ENCODE measurements at regions not wholly inside any gene's neighbourhood (a gene's known extent, or its start where the extent isn't known, plus 50 kb on each side); places are given as distances from the start of the nearest gene placed in this dataset.

- Mint-ChIP-seq H3K36me3 (peaks cover 0 to 6% of the 10 kb centered on the region in 2 donors), H3K9me3 (peaks cover 0 to 15% of the 10 kb centered on the region in 2 donors), H3K27ac (no peak overlapping the region)
- DNase-seq (ENCODE audit: low spot score in 2 of 2) (peak in 1 of 2 donors; percentile 50), ATAC-seq (peak; percentile 60 to 69)
These were observed 263.5 kb upstream of the CFAP20DC start for GRCh38 chr3:59313365-59313764.

GRCh38 chr3:59311231-59311630, 261.4 kb upstream of the CFAP20DC start:
- H3K36me3 Mint-ChIP-seq: peaks cover 0 to 6% of the 10 kb centered on the region in 2 donors
- peaks cover 0 to 15% of the 10 kb centered on the region in 2 donors for H3K9me3 Mint-ChIP-seq
- no peak for ATAC-seq
- DNase-seq (ENCODE audit: low spot score in 2 of 2): no peak
- no peak overlapping the region for H3K27ac Mint-ChIP-seq

- H3K9me3 Mint-ChIP-seq: peaks cover 0 to 14% of the 10 kb centered on the region in 2 donors
- H3K27ac Mint-ChIP-seq: no peak overlapping the region
- H3K36me3 Mint-ChIP-seq: peaks cover 0 to 6% of the 10 kb centered on the region in 2 donors
- DNase-seq (ENCODE audit: low spot score in 2 of 2): no peak
- no peak for ATAC-seq
These were observed 260.9 kb upstream of the CFAP20DC start for GRCh38 chr3:59310736-59311135.

GRCh38 chr3:59308684-59309083, 258.9 kb upstream of the CFAP20DC start:
- no peak for DNase-seq (ENCODE audit: low spot score in 2 of 2)
- ATAC-seq: no peak
- no peak overlapping the region for H3K27ac Mint-ChIP-seq
- H3K9me3 Mint-ChIP-seq: no peaks in the 10 kb centered on the region
- H3K36me3 Mint-ChIP-seq: no peaks in the 10 kb centered on the region

GRCh38 chr3:59308001-59308400, 258.2 kb upstream of the CFAP20DC start:
- H3K9me3 Mint-ChIP-seq: no peaks in the 10 kb centered on the region
- ATAC-seq (no peak), DNase-seq (ENCODE audit: low spot score in 2 of 2) (no peak)
- H3K36me3 Mint-ChIP-seq: no peaks in the 10 kb centered on the region
- no peak overlapping the region for H3K27ac Mint-ChIP-seq

- no peak for ATAC-seq
- Mint-ChIP-seq H3K27ac (no peak overlapping the region), H3K36me3 (no peaks in the 10 kb centered on the region), H3K9me3 (no peaks in the 10 kb centered on the region)
- DNase-seq (ENCODE audit: low spot score in 2 of 2): no peak
These were observed 256.6 kb upstream of the CFAP20DC start for GRCh38 chr3:59306436-59306835.

GRCh38 chr3:59304296-59304695, 254.5 kb upstream of the CFAP20DC start:
- Mint-ChIP-seq H3K9me3 (peaks cover 8 to 9% of the 10 kb centered on the region in 2 donors), H3K27ac (no peak overlapping the region), H3K36me3 (peaks cover 6% of the 10 kb centered on the region in 2 donors)
- DNase-seq (ENCODE audit: low spot score in 2 of 2) (no peak), ATAC-seq (no peak)

GRCh38 chr3:59303452-59303851, 253.6 kb upstream of the CFAP20DC start:
- DNase-seq (ENCODE audit: low spot score in 2 of 2) (no peak), ATAC-seq (no peak)
- H3K9me3 Mint-ChIP-seq: peaks cover 8 to 16% of the 10 kb centered on the region in 2 donors
- no peak overlapping the region for H3K27ac Mint-ChIP-seq
- H3K36me3 Mint-ChIP-seq: peaks cover 6% of the 10 kb centered on the region in 2 donors

- ATAC-seq (no peak), DNase-seq (ENCODE audit: low spot score in 2 of 2) (no peak)
- H3K36me3 Mint-ChIP-seq: peaks cover 6 to 7% of the 10 kb centered on the region in 2 donors
- peaks cover 8 to 18% of the 10 kb centered on the region in 2 donors for H3K9me3 Mint-ChIP-seq
- H3K27ac Mint-ChIP-seq: no peak overlapping the region
These were observed 252.6 kb upstream of the CFAP20DC start for GRCh38 chr3:59302442-59302841.

- DNase-seq (ENCODE audit: low spot score in 2 of 2) (no peak), ATAC-seq (no peak)
- Mint-ChIP-seq H3K27ac (no peak overlapping the region), H3K9me3 (peaks cover 13 to 28% of the 10 kb centered on the region in 2 donors), H3K36me3 (peaks cover 16 to 19% of the 10 kb centered on the region in 2 donors)
These were observed 250.9 kb upstream of the CFAP20DC start for GRCh38 chr3:59300733-59301132.

GRCh38 chr3:59299561-59299960, 249.7 kb upstream of the CFAP20DC start:
- Mint-ChIP-seq H3K27ac (no peak overlapping the region), H3K9me3 (peaks cover 13 to 33% of the 10 kb centered on the region in 2 donors), H3K36me3 (peaks cover 19 to 21% of the 10 kb centered on the region in 2 donors)
- DNase-seq (ENCODE audit: low spot score in 2 of 2) (no peak), ATAC-seq (no peak)

- DNase-seq (ENCODE audit: low spot score in 2 of 2) (no peak), ATAC-seq (no peak)
- Mint-ChIP-seq H3K36me3 (peaks cover 18 to 20% of the 10 kb centered on the region in 2 donors), H3K9me3 (peaks cover 16 to 30% of the 10 kb centered on the region in 2 donors), H3K27ac (no peak overlapping the region)
These were observed 240.5 kb upstream of the CFAP20DC start for GRCh38 chr3:59290358-59290757.

GRCh38 chr3:59289831-59290230, 240.0 kb upstream of the CFAP20DC start:
- ATAC-seq (no peak), DNase-seq (ENCODE audit: low spot score in 2 of 2) (no peak)
- H3K27ac Mint-ChIP-seq: no peak overlapping the region
- peaks cover 17 to 18% of the 10 kb centered on the region in 2 donors for H3K36me3 Mint-ChIP-seq
- H3K9me3 Mint-ChIP-seq: peaks cover 16 to 27% of the 10 kb centered on the region in 2 donors

- ATAC-seq (no peak), DNase-seq (ENCODE audit: low spot score in 2 of 2) (no peak)
- peaks cover 12 to 23% of the 10 kb centered on the region in 2 donors for H3K9me3 Mint-ChIP-seq
- H3K36me3 Mint-ChIP-seq: peaks cover 12 to 13% of the 10 kb centered on the region in 2 donors
- no peak overlapping the region for H3K27ac Mint-ChIP-seq
These were observed 239.1 kb upstream of the CFAP20DC start for GRCh38 chr3:59288951-59289350.

- Mint-ChIP-seq H3K27ac (peak overlapping the region; percentile 12 to 94), H3K9me3 (peaks cover 2 to 6% of the 10 kb centered on the region in 2 donors), H3K36me3 (no peaks in the 10 kb centered on the region)
- ATAC-seq (peak; percentile 95 to 97), DNase-seq (ENCODE audit: low spot score in 2 of 2) (peak in 1 of 2 donors; percentile 38)
These were observed 237.1 kb upstream of the CFAP20DC start for GRCh38 chr3:59286791-59287531.

- ATAC-seq: no peak
- peaks cover 2% of the 10 kb centered on the region in 2 donors for H3K9me3 Mint-ChIP-seq
- no peaks in the 10 kb centered on the region for H3K36me3 Mint-ChIP-seq
- no peak for DNase-seq (ENCODE audit: low spot score in 2 of 2)
- no peak overlapping the region for H3K27ac Mint-ChIP-seq
These were observed 235.7 kb upstream of the CFAP20DC start for GRCh38 chr3:59285560-59285959.

- H3K36me3 Mint-ChIP-seq: no peaks in the 10 kb centered on the region
These were observed 235.1 kb upstream of the CFAP20DC start for GRCh38 chr3:59284926-59285325.

GRCh38 chr3:59280113-59280512, 230.3 kb upstream of the CFAP20DC start:
- H3K9me3 Mint-ChIP-seq: no peaks in the 10 kb centered on the region

More at GRCh38 chr3:59284926-59285325, 235.1 kb upstream of the CFAP20DC start:
- H3K27ac Mint-ChIP-seq: no peak overlapping the region
- no peak for DNase-seq (ENCODE audit: low spot score in 2 of 2)
- no peak for ATAC-seq
- H3K9me3 Mint-ChIP-seq: peaks cover 0 to under 1% of the 10 kb centered on the region in 2 donors

More at GRCh38 chr3:59280113-59280512, 230.3 kb upstream of the CFAP20DC start:
- Mint-ChIP-seq H3K36me3 (no peaks in the 10 kb centered on the region), H3K27ac (no peak overlapping the region)
- DNase-seq (ENCODE audit: low spot score in 2 of 2) (no peak), ATAC-seq (no peak)
